Retinal pigment epithelial cell (primary cell): ENCODE measurements at regions not wholly inside any gene's neighbourhood (a gene's known extent, or its start where the extent isn't known, plus 50 kb on each side); places are given as distances from the start of the nearest gene placed in this dataset.

ENCODE experiments used
- DNase-seq: peaks from one replicate; pipeline ENCODE4 v3.0.0-alpha.2; 2010; ENCODE audit warnings: low read depth
- H3K4me3 ChIP-seq: 2 replicates; pipeline ENCODE4 v1.5.1; 2011; ENCODE audit warnings: mild to moderate bottlenecking, low read length, control low read depth, moderate library complexity
- TF ChIP-seq, protein P1 (sequence below): conservative IDR thresholded peaks from 2 replicates; pipeline ENCODE4 v1.5.1; 2011; ENCODE audit warnings: low read depth, low read length, control low read depth, inconsistent platforms

DNA sequence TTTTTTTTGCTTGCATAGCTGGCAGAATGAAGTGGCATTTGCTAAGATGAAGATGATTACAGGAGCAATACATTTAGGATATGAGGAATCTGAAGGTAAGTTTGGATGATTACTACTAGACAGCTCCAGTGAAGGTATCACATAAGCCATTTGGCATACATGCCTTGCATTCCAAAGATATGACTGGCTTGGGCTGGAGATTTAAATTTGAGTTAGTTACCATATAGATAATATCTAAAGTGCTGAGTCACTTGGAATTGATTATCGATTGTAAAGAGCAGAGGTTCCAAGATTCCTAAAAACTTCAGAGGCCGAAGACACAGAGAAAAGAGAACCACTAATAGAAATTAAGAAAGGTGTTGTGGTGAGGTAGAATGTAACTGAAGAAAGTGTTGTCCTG lies 1026.4 kb downstream of the DSC3 start:
- H3K4me3 ChIP-seq = no peak overlapping the region
- TF ChIP-seq, protein P1, sequence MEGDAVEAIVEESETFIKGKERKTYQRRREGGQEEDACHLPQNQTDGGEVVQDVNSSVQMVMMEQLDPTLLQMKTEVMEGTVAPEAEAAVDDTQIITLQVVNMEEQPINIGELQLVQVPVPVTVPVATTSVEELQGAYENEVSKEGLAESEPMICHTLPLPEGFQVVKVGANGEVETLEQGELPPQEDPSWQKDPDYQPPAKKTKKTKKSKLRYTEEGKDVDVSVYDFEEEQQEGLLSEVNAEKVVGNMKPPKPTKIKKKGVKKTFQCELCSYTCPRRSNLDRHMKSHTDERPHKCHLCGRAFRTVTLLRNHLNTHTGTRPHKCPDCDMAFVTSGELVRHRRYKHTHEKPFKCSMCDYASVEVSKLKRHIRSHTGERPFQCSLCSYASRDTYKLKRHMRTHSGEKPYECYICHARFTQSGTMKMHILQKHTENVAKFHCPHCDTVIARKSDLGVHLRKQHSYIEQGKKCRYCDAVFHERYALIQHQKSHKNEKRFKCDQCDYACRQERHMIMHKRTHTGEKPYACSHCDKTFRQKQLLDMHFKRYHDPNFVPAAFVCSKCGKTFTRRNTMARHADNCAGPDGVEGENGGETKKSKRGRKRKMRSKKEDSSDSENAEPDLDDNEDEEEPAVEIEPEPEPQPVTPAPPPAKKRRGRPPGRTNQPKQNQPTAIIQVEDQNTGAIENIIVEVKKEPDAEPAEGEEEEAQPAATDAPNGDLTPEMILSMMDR = no peak
- DNase-seq = no peak

- H3K4me3 ChIP-seq = no peak overlapping the region
- TF ChIP-seq, protein P1 = no peak
- no peak for DNase-seq
Observed at GRCh38 chr18:30004965-30005364, 1037.6 kb downstream of the DSC3 start.

DNA sequence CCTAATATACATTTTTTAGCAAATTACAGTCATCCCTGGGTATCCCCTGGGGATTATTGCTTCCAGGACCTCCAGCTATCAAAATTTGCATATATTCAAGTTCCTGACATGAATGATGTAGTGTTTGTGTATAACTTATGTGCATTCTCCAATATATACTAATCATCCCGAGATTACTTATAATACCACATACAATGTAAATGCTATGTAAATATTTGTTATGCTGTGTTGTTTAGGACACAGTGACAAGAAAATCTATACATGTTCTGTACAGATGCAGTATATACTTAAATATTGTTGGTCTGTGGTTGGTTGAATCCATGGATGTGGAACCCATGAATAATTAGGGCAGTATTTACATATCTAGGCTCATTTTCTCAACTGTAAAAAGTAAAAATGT lies 1060.3 kb downstream of the DSC3 start:
- TF ChIP-seq, protein P1 = no peak
- no peak for DNase-seq
- no peak overlapping the region for H3K4me3 ChIP-seq

DNA sequence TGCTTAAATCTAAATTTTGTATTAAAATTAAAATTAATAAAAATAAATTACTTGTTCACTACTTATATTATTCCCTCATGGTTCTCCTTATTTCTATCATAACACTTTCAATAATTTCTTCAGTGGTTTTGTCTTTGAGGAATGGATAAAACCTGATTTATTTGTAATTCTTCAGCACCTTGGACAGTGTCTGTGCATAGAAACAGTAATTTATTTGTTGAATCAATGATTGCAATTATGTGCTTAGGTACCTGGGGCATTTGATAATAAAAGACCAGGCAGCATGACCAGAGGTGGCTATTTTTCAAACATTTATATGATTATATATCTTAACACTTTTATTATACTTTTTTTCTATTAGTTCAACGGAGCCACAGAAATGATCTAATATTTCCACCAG lies 1062.7 kb downstream of the DSC3 start:
- TF ChIP-seq, protein P1 = no peak
- H3K4me3 ChIP-seq = no peak overlapping the region
- no peak for DNase-seq

GRCh38 chr18:29969876-29970275 lies 1072.7 kb downstream of the DSC3 start:
- no peak for DNase-seq
- H3K4me3 ChIP-seq = no peak overlapping the region
- TF ChIP-seq, protein P1 = no peak

GRCh38 chr18:29962579-29962978 lies 1080.0 kb downstream of the DSC3 start:
- H3K4me3 ChIP-seq = no peak overlapping the region
- DNase-seq = peak; percentile 7
- TF ChIP-seq, protein P1 = no peak

DNA sequence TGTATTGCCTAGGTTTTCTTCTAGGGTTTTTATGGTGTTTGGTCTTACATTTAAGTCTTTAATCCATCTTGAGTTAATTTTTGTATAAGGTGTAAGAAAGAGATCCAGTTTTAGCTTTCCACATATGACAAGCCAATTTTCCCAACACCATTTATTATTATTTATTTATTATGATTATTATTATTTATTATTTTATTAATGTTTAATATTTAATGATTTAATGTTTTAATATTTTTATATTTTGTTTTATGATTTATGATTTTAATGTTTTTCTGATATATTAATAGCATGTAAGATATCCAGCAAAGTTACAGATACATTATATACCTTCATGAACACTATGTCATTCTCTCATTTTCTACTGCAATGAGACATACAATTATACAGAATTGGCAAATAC lies 1082.0 kb downstream of the DSC3 start:
- DNase-seq = no peak
- H3K4me3 ChIP-seq = no peak overlapping the region
- TF ChIP-seq, protein P1 = no peak
